SK-N-SH treated with all-trans-retinoic acid at 6 μM for 48 hours (cell line): ENCODE measurements at regions not wholly inside any gene's neighbourhood (a gene's known extent, or its start where the extent isn't known, plus 50 kb on each side); places are given as distances from the start of the nearest gene placed in this dataset.

Experiments
- ATAC-seq: fragments of 200-7000 bp; cut with Tn5 transposase; 3 replicates; pipeline ENCODE4 v1.9.1; 2020; ENCODE audit warnings: mild to moderate bottlenecking, moderate library complexity
- BACH2 ChIP-seq: fragments of 250-450 bp; sonication (Bioruptor Pico); IDR thresholded peaks from 2 replicates; pipeline ENCODE4 v1.9.0; 2021; ENCODE audit warnings: mild to moderate bottlenecking, borderline replicate concordance
- CSDC2 ChIP-seq: fragments of 250-450 bp; sonication (Bioruptor Pico); IDR thresholded peaks from 2 replicates; pipeline ENCODE4 v1.5.0; 2020; ENCODE audit warnings: mild to moderate bottlenecking, moderate library complexity
- GLIS3 ChIP-seq: fragments of 250-450 bp; sonication (Bioruptor Pico); IDR thresholded peaks from 2 replicates; pipeline ENCODE4 v1.5.0; 2020; ENCODE audit warnings: mild to moderate bottlenecking, moderate library complexity
- ISL1 ChIP-seq: fragments of 250-450 bp; sonication (Bioruptor Pico); IDR thresholded peaks from 2 replicates; pipeline ENCODE4 v2.1.2; 2022; ENCODE audit warnings: mild to moderate bottlenecking, moderate library complexity
- OSR1 ChIP-seq: fragments of 250-450 bp; sonication (Bioruptor Pico); IDR thresholded peaks from 2 replicates; pipeline ENCODE4 v1.8.0; 2022; ENCODE audit warnings: moderate library complexity, mild to moderate bottlenecking, inconsistent platforms
- PPARA ChIP-seq: fragments of 250-450 bp; sonication (Bioruptor Pico); IDR thresholded peaks from 2 replicates; pipeline ENCODE4 v1.5.0; 2020; ENCODE audit warnings: mild to moderate bottlenecking, borderline replicate concordance
- SNAI2 ChIP-seq: fragments of 250-450 bp; sonication (Bioruptor Pico); IDR thresholded peaks from 2 replicates; pipeline ENCODE4 v1.5.0; 2020; ENCODE audit warnings: mild to moderate bottlenecking, moderate library complexity
- TOX ChIP-seq: fragments of 250-450 bp; sonication (Bioruptor Pico); IDR thresholded peaks from 2 replicates; pipeline ENCODE4 v1.8.0; 2021; ENCODE audit warnings: mild to moderate bottlenecking, moderate library complexity, borderline replicate concordance
- ZC3H10 ChIP-seq: fragments of 250-450 bp; sonication (Bioruptor Pico); IDR thresholded peaks from 2 replicates; pipeline ENCODE4 v1.5.1; 2021; ENCODE audit warnings: mild to moderate bottlenecking, moderate library complexity
- ZFP3 ChIP-seq: fragments of 250-450 bp; sonication (Bioruptor Pico); IDR thresholded peaks from 2 replicates; pipeline ENCODE4 v1.5.0; 2020; ENCODE audit warnings: mild to moderate bottlenecking, moderate library complexity
- ZFP30 ChIP-seq: fragments of 450-650 bp; formaldehyde crosslinking; IDR thresholded peaks from 2 replicates; pipeline ENCODE4 v1.5.0; 2022; ENCODE audit warnings: mild to moderate bottlenecking, moderate library complexity
- ZNF70 ChIP-seq: fragments of 450-650 bp; formaldehyde crosslinking; IDR thresholded peaks from 2 replicates; pipeline ENCODE4 v1.5.0; 2020; ENCODE audit warnings: mild to moderate bottlenecking, moderate library complexity
- ZNF8 ChIP-seq: fragments of 450-650 bp; formaldehyde crosslinking; IDR thresholded peaks from 2 replicates; pipeline ENCODE4 v1.5.0; 2020; ENCODE audit warnings: mild to moderate bottlenecking, moderate library complexity
- TF ChIP-seq, protein P1 (sequence below): fragments of 250-450 bp; sonication (Bioruptor Pico); IDR thresholded peaks from 2 replicates; pipeline ENCODE4 v1.8.0; 2020; ENCODE audit warnings: mild to moderate bottlenecking, moderate library complexity, borderline replicate concordance
- TF ChIP-seq, protein P2 (sequence below): fragments of 250-450 bp; sonication (Bioruptor Pico); IDR thresholded peaks from 2 replicates; pipeline ENCODE4 v1.5.1; 2020; ENCODE audit warnings: low read depth, mild to moderate bottlenecking, moderate library complexity
- TF ChIP-seq, protein P3 (sequence below): fragments of 250-450 bp; sonication (Bioruptor Pico); IDR thresholded peaks from 2 replicates; pipeline ENCODE4 v1.8.0; 2021; ENCODE audit warnings: low read depth, mild to moderate bottlenecking, moderate library complexity, borderline replicate concordance
- TF ChIP-seq, protein P4 (sequence below): fragments of 250-450 bp; sonication (Bioruptor Pico); IDR thresholded peaks from 2 replicates; pipeline ENCODE4 v1.5.1; 2021; ENCODE audit warnings: mild to moderate bottlenecking, moderate library complexity
- TF ChIP-seq, protein P5 (sequence below): fragments of 250-450 bp; sonication (Bioruptor Pico); IDR thresholded peaks from 2 replicates; pipeline ENCODE4 v1.5.0; 2020; ENCODE audit warnings: mild to moderate bottlenecking, moderate library complexity

DNA sequence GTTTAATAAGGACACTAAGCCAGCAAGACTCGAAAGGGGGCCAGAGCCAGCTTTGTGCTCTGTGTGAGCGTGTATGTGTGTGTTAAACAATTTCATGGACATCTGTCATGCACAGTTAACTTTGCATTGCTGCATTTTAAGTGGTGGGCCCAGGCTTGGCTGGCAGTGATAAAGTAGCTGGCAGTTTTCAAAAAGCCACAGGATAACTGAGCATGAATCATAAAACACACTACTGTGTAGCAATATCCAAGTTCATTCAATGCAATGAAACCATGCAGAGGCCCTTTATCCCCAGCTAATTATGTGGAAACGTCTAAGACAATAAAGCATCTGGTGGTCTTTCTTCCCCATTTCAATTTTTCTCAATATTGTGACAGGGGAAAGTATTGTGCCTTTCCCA, 132.9 kb downstream of the NKX6-1 start:
- ATAC-seq, result no peak
- TF ChIP-seq, protein P1, sequence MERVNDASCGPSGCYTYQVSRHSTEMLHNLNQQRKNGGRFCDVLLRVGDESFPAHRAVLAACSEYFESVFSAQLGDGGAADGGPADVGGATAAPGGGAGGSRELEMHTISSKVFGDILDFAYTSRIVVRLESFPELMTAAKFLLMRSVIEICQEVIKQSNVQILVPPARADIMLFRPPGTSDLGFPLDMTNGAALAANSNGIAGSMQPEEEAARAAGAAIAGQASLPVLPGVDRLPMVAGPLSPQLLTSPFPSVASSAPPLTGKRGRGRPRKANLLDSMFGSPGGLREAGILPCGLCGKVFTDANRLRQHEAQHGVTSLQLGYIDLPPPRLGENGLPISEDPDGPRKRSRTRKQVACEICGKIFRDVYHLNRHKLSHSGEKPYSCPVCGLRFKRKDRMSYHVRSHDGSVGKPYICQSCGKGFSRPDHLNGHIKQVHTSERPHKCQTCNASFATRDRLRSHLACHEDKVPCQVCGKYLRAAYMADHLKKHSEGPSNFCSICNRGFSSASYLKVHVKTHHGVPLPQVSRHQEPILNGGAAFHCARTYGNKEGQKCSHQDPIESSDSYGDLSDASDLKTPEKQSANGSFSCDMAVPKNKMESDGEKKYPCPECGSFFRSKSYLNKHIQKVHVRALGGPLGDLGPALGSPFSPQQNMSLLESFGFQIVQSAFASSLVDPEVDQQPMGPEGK (CRISPR knock-in tag), result no peak
- no peak for TF ChIP-seq PPARA (CRISPR knock-in tag)
- no peak for TF ChIP-seq CSDC2 (CRISPR knock-in tag)
- TF ChIP-seq ISL1, result no peak
- no peak for TF ChIP-seq TOX (CRISPR knock-in tag)
- TF ChIP-seq, protein P2, sequence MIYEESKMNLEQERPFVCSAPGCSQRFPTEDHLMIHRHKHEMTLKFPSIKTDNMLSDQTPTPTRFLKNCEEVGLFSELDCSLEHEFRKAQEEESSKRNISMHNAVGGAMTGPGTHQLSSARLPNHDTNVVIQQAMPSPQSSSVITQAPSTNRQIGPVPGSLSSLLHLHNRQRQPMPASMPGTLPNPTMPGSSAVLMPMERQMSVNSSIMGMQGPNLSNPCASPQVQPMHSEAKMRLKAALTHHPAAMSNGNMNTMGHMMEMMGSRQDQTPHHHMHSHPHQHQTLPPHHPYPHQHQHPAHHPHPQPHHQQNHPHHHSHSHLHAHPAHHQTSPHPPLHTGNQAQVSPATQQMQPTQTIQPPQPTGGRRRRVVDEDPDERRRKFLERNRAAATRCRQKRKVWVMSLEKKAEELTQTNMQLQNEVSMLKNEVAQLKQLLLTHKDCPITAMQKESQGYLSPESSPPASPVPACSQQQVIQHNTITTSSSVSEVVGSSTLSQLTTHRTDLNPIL (CRISPR knock-in tag), result no peak
- TF ChIP-seq, protein P3, sequence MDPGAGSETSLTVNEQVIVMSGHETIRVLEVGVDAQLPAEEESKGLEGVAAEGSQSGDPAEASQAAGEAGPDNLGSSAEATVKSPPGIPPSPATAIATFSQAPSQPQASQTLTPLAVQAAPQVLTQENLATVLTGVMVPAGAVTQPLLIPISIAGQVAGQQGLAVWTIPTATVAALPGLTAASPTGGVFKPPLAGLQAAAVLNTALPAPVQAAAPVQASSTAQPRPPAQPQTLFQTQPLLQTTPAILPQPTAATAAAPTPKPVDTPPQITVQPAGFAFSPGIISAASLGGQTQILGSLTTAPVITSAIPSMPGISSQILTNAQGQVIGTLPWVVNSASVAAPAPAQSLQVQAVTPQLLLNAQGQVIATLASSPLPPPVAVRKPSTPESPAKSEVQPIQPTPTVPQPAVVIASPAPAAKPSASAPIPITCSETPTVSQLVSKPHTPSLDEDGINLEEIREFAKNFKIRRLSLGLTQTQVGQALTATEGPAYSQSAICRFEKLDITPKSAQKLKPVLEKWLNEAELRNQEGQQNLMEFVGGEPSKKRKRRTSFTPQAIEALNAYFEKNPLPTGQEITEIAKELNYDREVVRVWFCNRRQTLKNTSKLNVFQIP, result no peak
- TF ChIP-seq ZNF8 (CRISPR knock-in tag), result no peak
- TF ChIP-seq ZC3H10 (CRISPR knock-in tag), result no peak
- no peak for TF ChIP-seq ZNF70
- TF ChIP-seq, protein P4, sequence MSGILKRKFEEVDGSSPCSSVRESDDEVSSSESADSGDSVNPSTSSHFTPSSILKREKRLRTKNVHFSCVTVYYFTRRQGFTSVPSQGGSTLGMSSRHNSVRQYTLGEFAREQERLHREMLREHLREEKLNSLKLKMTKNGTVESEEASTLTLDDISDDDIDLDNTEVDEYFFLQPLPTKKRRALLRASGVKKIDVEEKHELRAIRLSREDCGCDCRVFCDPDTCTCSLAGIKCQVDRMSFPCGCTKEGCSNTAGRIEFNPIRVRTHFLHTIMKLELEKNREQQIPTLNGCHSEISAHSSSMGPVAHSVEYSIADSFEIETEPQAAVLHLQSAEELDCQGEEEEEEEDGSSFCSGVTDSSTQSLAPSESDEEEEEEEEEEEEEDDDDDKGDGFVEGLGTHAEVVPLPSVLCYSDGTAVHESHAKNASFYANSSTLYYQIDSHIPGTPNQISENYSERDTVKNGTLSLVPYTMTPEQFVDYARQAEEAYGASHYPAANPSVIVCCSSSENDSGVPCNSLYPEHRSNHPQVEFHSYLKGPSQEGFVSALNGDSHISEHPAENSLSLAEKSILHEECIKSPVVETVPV (CRISPR knock-in tag), result no peak
- no peak for TF ChIP-seq ZFP3 (CRISPR knock-in tag)
- TF ChIP-seq, protein P5, sequence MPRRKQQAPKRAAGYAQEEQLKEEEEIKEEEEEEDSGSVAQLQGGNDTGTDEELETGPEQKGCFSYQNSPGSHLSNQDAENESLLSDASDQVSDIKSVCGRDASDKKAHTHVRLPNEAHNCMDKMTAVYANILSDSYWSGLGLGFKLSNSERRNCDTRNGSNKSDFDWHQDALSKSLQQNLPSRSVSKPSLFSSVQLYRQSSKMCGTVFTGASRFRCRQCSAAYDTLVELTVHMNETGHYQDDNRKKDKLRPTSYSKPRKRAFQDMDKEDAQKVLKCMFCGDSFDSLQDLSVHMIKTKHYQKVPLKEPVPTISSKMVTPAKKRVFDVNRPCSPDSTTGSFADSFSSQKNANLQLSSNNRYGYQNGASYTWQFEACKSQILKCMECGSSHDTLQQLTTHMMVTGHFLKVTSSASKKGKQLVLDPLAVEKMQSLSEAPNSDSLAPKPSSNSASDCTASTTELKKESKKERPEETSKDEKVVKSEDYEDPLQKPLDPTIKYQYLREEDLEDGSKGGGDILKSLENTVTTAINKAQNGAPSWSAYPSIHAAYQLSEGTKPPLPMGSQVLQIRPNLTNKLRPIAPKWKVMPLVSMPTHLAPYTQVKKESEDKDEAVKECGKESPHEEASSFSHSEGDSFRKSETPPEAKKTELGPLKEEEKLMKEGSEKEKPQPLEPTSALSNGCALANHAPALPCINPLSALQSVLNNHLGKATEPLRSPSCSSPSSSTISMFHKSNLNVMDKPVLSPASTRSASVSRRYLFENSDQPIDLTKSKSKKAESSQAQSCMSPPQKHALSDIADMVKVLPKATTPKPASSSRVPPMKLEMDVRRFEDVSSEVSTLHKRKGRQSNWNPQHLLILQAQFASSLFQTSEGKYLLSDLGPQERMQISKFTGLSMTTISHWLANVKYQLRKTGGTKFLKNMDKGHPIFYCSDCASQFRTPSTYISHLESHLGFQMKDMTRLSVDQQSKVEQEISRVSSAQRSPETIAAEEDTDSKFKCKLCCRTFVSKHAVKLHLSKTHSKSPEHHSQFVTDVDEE (CRISPR knock-in tag), result no peak
- no peak for TF ChIP-seq SNAI2 (CRISPR knock-in tag)
- no peak for TF ChIP-seq GLIS3
- TF ChIP-seq BACH2 (CRISPR knock-in tag), result no peak
- TF ChIP-seq ZFP30, result no peak
- no peak for TF ChIP-seq OSR1

DNA sequence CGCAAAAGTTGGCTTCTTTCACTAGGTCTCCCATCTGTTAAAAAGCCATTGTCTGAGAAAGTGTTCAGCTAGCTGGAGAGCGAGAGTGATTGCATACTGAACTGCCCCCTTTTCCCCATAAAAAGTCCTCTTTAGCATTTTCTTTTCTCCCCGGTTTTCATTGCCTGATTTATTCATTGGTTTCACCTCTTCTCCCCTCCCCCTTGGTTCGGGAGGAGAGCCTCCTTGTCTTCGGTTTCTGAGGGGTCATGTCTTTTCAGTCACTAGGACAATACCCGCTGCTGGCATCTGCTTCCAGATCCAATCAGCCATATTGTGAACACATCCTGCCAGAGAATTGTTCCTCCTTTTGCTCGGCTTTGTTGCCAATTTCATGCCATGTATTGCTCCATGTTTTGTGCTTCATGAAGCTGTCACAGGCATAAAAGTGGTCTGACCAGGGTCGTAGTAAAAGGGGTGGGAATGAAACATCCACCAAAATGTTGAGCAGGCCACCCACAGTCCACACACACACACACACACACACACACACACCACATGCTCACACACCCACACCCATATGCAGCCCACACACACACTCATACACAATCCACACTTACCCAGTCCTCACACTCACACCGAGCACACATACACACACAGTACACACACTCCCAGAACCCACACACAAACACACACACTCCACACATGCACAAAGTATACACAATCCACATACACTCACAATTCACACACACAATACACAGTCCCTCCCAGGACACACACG, 136.0 kb downstream of the NKX6-1 start:
- no peak for ATAC-seq
- TF ChIP-seq, protein P1 (CRISPR knock-in tag), result no peak
- no peak for TF ChIP-seq GLIS3
- no peak for TF ChIP-seq ISL1
- TF ChIP-seq, protein P2 (CRISPR knock-in tag), result no peak
- TF ChIP-seq, protein P5 (CRISPR knock-in tag), result no peak
- no peak for TF ChIP-seq ZNF8 (CRISPR knock-in tag)
